HepG2 (cell line): ENCODE measurements at regions not wholly inside any gene's neighbourhood (a gene's known extent, or its start where the extent isn't known, plus 50 kb on each side); places are given as distances from the start of the nearest gene placed in this dataset.

Experiments used
- ATAC-seq: fragments of 200-7000 bp; cut with Tn5 transposase; 3 replicates; pipeline ENCODE4 v1.9.1; 2020; ENCODE audit warnings: mild to moderate bottlenecking, moderate library complexity
- BruUV-seq: library from RNA; stranded (reverse); fragments of 400-500 nt; replicated peaks from 2 replicates; lab custom pipeline; 2021; lab: Mats Ljungman, UMichigan
- CTCF ChIA-PET: fragments of 300-600 bp; formaldehyde crosslinking; extraction: SDS; loops from one replicate; lab custom pipeline; 2021; ENCODE audit warnings: low total read pairs, inconsistent platforms, low intra/inter-chr PET ratio; lab: Yijun Ruan, JAX
- POLR2A ChIA-PET: fragments of 350-600 bp; sonication (Branson Sonifier 250); formaldehyde crosslinking; loops from one replicate; lab custom pipeline; 2020; ENCODE audit warnings: antibody characterized with exemption, inconsistent platforms; lab: Yijun Ruan, JAX
- DNase-seq: peaks from one replicate; pipeline ENCODE4 v3.0.0-alpha.2; 2015; ENCODE audit warnings: low spot score
- FAIRE-seq: peaks from 3 replicates; lab custom pipeline; 2011; peaks lifted over from hg19 to GRCh38; lab: Jason Lieb, UNC
- H2AFZ ChIP-seq: one replicate; pipeline ENCODE4 v1.6.1; 2011; ENCODE audit warnings: low read length, inconsistent platforms
- H3K27ac ChIP-seq: fragments of 300-600 bp; 3 replicates; pipeline ENCODE4 v1.8.0; 2011; ENCODE audit warnings: mixed run types, mild to moderate bottlenecking, mixed read lengths, low read length, inconsistent platforms; ENCODE audit not compliant: insufficient read depth; ENCODE audit errors: extremely low read length
- H3K27me3 ChIP-seq, 2 experiments: fragments of 200-600 bp in 1 of 2; 2 replicates in 1 of 2; 3 replicates in 1 of 2; pipeline versions ENCODE4 v1.6.0 to v1.8.0; 2011; ENCODE audit warnings: low read length in 2 of 2, mild to moderate bottlenecking in 2 of 2, moderate library complexity in 2 of 2, inconsistent platforms in 1 of 2; ENCODE audit not compliant: insufficient read depth in 2 of 2, control insufficient read depth in 1 of 2
- H3K36me3 ChIP-seq, 2 experiments: fragments of 200-600 bp in 1 of 2; replicated peaks in 1 of 2; 2 replicates in 1 of 2; 3 replicates in 1 of 2; pipeline versions ENCODE4 v1.5.1 to v1.8.0; 2011; ENCODE audit warnings: low read length in 2 of 2, inconsistent platforms in 1 of 2; ENCODE audit not compliant: insufficient read depth in 2 of 2, control insufficient read depth in 1 of 2
- H3K4me1 ChIP-seq: 2 replicates; pipeline ENCODE4 v1.5.1; 2012; ENCODE audit warnings: low read length, inconsistent platforms; ENCODE audit not compliant: insufficient read depth
- H3K4me2 ChIP-seq: 2 replicates; pipeline ENCODE4 v1.6.0; 2011; ENCODE audit warnings: low read depth, low read length, inconsistent platforms
- H3K4me3 ChIP-seq, 3 experiments: fragments of 200-600 bp in 1 of 3; sonication (generic), shearing (Covaris generic) in 1 of 3; replicated peaks in 1 of 3; 2 replicates each; pipeline ENCODE4 v1.5.1; 2011 to 2016; ENCODE audit warnings: low read length in 3 of 3, inconsistent platforms in 2 of 3, low read depth in 2 of 3, mild to moderate bottlenecking in 2 of 3, control low read depth in 1 of 3, mixed read lengths in 1 of 3; ENCODE audit not compliant: insufficient read depth in 1 of 3
- H3K79me2 ChIP-seq: one replicate; pipeline ENCODE4 v1.6.1; 2011; ENCODE audit warnings: low read length, inconsistent platforms; ENCODE audit not compliant: insufficient read depth
- H3K9ac ChIP-seq: 2 replicates; pipeline ENCODE4 v1.6.0; 2011; ENCODE audit warnings: mild to moderate bottlenecking, low read depth, low read length, inconsistent platforms; ENCODE audit not compliant: insufficient read depth
- H3K9me3 ChIP-seq: 2 replicates; pipeline ENCODE4 v1.5.1; 2012; ENCODE audit warnings: mild to moderate bottlenecking, low read length
- H4K20me1 ChIP-seq: 2 replicates; pipeline ENCODE4 v1.6.0; 2011; ENCODE audit warnings: inconsistent platforms, mild to moderate bottlenecking, low read length, moderate library complexity; ENCODE audit not compliant: insufficient read depth
- CEBPG ChIP-seq: IDR thresholded peaks from 2 replicates; pipeline ENCODE4 v1.6.1; 2016
- CREM ChIP-seq, 2 experiments: sonication (generic) in 1 of 2; formaldehyde crosslinking in 1 of 2; IDR thresholded peaks; 2 replicates each; pipeline versions ENCODE4 v1.4.0 to v1.6.1; 2016 to 2020; ENCODE audit warnings: antibody characterized with exemption in 1 of 2, mild to moderate bottlenecking in 1 of 2, missing genetic modification reagents in 1 of 2
- ELF4 ChIP-seq: sonication (generic); formaldehyde crosslinking; IDR thresholded peaks from 2 replicates; pipeline ENCODE4 v1.5.0; 2020; ENCODE audit warnings: missing genetic modification reagents, mild to moderate bottlenecking, moderate library complexity, borderline replicate concordance
- GPBP1L1 ChIP-seq: sonication (generic); formaldehyde crosslinking; IDR thresholded peaks from 2 replicates; pipeline ENCODE4 v1.5.0; 2020; ENCODE audit warnings: mild to moderate bottlenecking, missing genetic modification reagents
- HOXA9 ChIP-seq: sonication (generic); formaldehyde crosslinking; IDR thresholded peaks from 2 replicates; pipeline ENCODE4 v1.8.1; 2022; ENCODE audit warnings: missing genetic modification reagents, mild to moderate bottlenecking, moderate library complexity, borderline replicate concordance
- IRX3 ChIP-seq: sonication (generic); formaldehyde crosslinking; IDR thresholded peaks from 2 replicates; pipeline ENCODE4 v1.8.1; 2023; ENCODE audit warnings: mild to moderate bottlenecking, low read depth, missing genetic modification reagents, borderline replicate concordance
- MYC ChIP-seq: sonication (generic); formaldehyde crosslinking; IDR thresholded peaks from 2 replicates; pipeline ENCODE4 v1.9.0; 2021; ENCODE audit warnings: missing genetic modification reagents, borderline replicate concordance
- NFYC ChIP-seq: IDR thresholded peaks from 2 replicates; pipeline ENCODE4 v1.6.1; 2016; ENCODE audit warnings: missing genetic modification reagents, missing compliant biosample characterization
- TARDBP ChIP-seq: sonication (generic); formaldehyde crosslinking; IDR thresholded peaks from 2 replicates; pipeline ENCODE4 v1.8.0; 2022; ENCODE audit warnings: mild to moderate bottlenecking, missing genetic modification reagents
- ZBTB20 ChIP-seq: sonication (generic); formaldehyde crosslinking; IDR thresholded peaks from 2 replicates; pipeline ENCODE4 v1.8.1; 2023; ENCODE audit warnings: missing genetic modification reagents, low read depth, mild to moderate bottlenecking, borderline replicate concordance
- ZFP62 ChIP-seq: sonication (generic); formaldehyde crosslinking; IDR thresholded peaks from 2 replicates; pipeline ENCODE4 v1.4.0; 2020; ENCODE audit warnings: missing genetic modification reagents
- ZMAT5 ChIP-seq: sonication (generic); formaldehyde crosslinking; IDR thresholded peaks from 2 replicates; pipeline ENCODE4 v1.5.0; 2020; ENCODE audit warnings: mild to moderate bottlenecking, low read depth, missing genetic modification reagents, borderline replicate concordance
- ZNF674 ChIP-seq: sonication (generic); formaldehyde crosslinking; IDR thresholded peaks from 2 replicates; pipeline ENCODE4 v1.5.0; 2020; ENCODE audit warnings: low read depth, mild to moderate bottlenecking, missing genetic modification reagents
- ZNF776 ChIP-seq: sonication (generic); formaldehyde crosslinking; IDR thresholded peaks from 2 replicates; pipeline ENCODE4 v1.4.0; 2020; ENCODE audit warnings: mild to moderate bottlenecking, missing genetic modification reagents
- WGBS: methylation state at CpG from one replicate; pipeline ENCODE4 v1.1.6; 2017; ENCODE audit warnings: low lambda C conversion rate; 5-methylcytosine and 5-hydroxymethylcytosine counted together
- in situ Hi-C: cut with HindIII; loops from 2 replicates; pipeline ENCODE4 v1.10.0; 2017; ENCODE audit warnings: low pct_unique_long_range_greater_than_20kb; ENCODE audit not compliant: extremely low pct_ligation_motif_present
- intact Hi-C: fragments of 100-400 bp; cut with micrococcal nuclease; formaldehyde crosslinking; loops from one replicate; pipeline ENCODE4 v1.10.0; 2022; ENCODE audit not compliant: unreplicated experiment

- Histone ChIP-seq H3K9me3 (no peaks in the 10 kb centered on the region), H3K4me3 (no peak overlapping the region), H3K27ac (no peak overlapping the region), H3K9ac (no peak overlapping the region), H3K36me3 (no peaks in the 10 kb centered on the region), H2AFZ (no peak overlapping the region), H4K20me1 (no peaks in the 10 kb centered on the region), H3K4me2 (no peak overlapping the region), H3K4me1 (0 out of 2 replicates have a peak, but pooled peaks cover 4% of the 10 kb centered on the region), H3K27me3 (no peaks in the 10 kb centered on the region), H3K79me2 (no peaks in the 10 kb centered on the region)
- ChIA-PET CTCF (no interaction called here), POLR2A (no interaction called here)
- TF ChIP-seq MYC (CRISPR knock-in tag) = no peak
- no peak for TF ChIP-seq IRX3 (CRISPR knock-in tag)
- TF ChIP-seq ZNF776 (CRISPR knock-in tag) = no peak
- TF ChIP-seq ZMAT5 (CRISPR knock-in tag) = no peak
- TF ChIP-seq ELF4 (CRISPR knock-in tag) = no peak
- no peak for TF ChIP-seq GPBP1L1
- TF ChIP-seq ZFP62 = no peak
- no peak for TF ChIP-seq HOXA9 (CRISPR knock-in tag)
- no peak for TF ChIP-seq CEBPG (CRISPR knock-in tag)
- no peak for TF ChIP-seq NFYC (CRISPR knock-in tag)
- no peak for TF ChIP-seq ZNF674 (CRISPR knock-in tag)
- TF ChIP-seq TARDBP = no peak
- no peak for TF ChIP-seq CREM (IDR thresholded peaks at IDR 0.05)
- no peak for TF ChIP-seq CREM (CRISPR knock-in tag; IDR thresholded peaks at IDR 0.05)
- TF ChIP-seq ZBTB20 (CRISPR knock-in tag) = no peak
- DNase-seq (no peak), ATAC-seq (no peak), FAIRE-seq (no peak)
- WGBS = 14% methylated on average over 2 of the region's 2 CpGs
- intact Hi-C loops (no loop called here), in situ Hi-C loops (no loop called here)
- no TSS peak for BruUV-seq
These were observed 133.0 kb upstream of the MMADHC start for GRCh38 chr2:149720615-149721014.
